GM23338 (cell line): ENCODE measurements at regions not wholly inside any gene's neighbourhood (a gene's known extent, or its start where the extent isn't known, plus 50 kb on each side); places are given as distances from the start of the nearest gene placed in this dataset.

Source experiments
- CREB1 ChIP-seq: fragments of 250-450 bp; sonication (Bioruptor Pico); IDR thresholded peaks from 2 replicates; pipeline ENCODE4 v1.5.0; 2020; ENCODE audit warnings: low read depth, mild to moderate bottlenecking, moderate library complexity
- ETS1 ChIP-seq: IDR thresholded peaks from 2 replicates; pipeline ENCODE4 v1.6.1; 2016; ENCODE audit warnings: antibody characterized with exemption
- EZH2 ChIP-seq: fragments of 200-600 bp; sonication (generic); IDR thresholded peaks from one replicate; pipeline ENCODE4 v1.8.0; 2017; ENCODE audit warnings: antibody characterized with exemption, mild to moderate bottlenecking, low read depth; ENCODE audit not compliant: unreplicated experiment
- NANOG ChIP-seq: IDR thresholded peaks from 2 replicates; pipeline ENCODE4 v1.6.1; 2016; ENCODE audit warnings: antibody characterized with exemption, borderline replicate concordance
- POLR2AphosphoS5 ChIP-seq: IDR thresholded peaks from 2 replicates; pipeline ENCODE4 v1.6.1; 2016; ENCODE audit warnings: antibody characterized with exemption, low read depth
- STAT1 ChIP-seq: IDR thresholded peaks from one replicate; pipeline ENCODE4 v1.6.1; 2016; ENCODE audit warnings: antibody characterized with exemption; ENCODE audit not compliant: unreplicated experiment
- TF ChIP-seq, protein P1 (sequence below): fragments of 250-450 bp; sonication (Bioruptor Pico); IDR thresholded peaks from 2 replicates; pipeline ENCODE4 v1.5.0; 2020; ENCODE audit warnings: mild to moderate bottlenecking, moderate library complexity
- TF ChIP-seq, protein P2 (sequence below): IDR thresholded peaks from one replicate; pipeline ENCODE4 v1.6.1; 2018; ENCODE audit warnings: antibody characterized with exemption; ENCODE audit not compliant: unreplicated experiment

GRCh38 chr2:176699644-176700043 lies 430.4 kb downstream of the MTX2 start (continued):
- TF ChIP-seq, protein P1, sequence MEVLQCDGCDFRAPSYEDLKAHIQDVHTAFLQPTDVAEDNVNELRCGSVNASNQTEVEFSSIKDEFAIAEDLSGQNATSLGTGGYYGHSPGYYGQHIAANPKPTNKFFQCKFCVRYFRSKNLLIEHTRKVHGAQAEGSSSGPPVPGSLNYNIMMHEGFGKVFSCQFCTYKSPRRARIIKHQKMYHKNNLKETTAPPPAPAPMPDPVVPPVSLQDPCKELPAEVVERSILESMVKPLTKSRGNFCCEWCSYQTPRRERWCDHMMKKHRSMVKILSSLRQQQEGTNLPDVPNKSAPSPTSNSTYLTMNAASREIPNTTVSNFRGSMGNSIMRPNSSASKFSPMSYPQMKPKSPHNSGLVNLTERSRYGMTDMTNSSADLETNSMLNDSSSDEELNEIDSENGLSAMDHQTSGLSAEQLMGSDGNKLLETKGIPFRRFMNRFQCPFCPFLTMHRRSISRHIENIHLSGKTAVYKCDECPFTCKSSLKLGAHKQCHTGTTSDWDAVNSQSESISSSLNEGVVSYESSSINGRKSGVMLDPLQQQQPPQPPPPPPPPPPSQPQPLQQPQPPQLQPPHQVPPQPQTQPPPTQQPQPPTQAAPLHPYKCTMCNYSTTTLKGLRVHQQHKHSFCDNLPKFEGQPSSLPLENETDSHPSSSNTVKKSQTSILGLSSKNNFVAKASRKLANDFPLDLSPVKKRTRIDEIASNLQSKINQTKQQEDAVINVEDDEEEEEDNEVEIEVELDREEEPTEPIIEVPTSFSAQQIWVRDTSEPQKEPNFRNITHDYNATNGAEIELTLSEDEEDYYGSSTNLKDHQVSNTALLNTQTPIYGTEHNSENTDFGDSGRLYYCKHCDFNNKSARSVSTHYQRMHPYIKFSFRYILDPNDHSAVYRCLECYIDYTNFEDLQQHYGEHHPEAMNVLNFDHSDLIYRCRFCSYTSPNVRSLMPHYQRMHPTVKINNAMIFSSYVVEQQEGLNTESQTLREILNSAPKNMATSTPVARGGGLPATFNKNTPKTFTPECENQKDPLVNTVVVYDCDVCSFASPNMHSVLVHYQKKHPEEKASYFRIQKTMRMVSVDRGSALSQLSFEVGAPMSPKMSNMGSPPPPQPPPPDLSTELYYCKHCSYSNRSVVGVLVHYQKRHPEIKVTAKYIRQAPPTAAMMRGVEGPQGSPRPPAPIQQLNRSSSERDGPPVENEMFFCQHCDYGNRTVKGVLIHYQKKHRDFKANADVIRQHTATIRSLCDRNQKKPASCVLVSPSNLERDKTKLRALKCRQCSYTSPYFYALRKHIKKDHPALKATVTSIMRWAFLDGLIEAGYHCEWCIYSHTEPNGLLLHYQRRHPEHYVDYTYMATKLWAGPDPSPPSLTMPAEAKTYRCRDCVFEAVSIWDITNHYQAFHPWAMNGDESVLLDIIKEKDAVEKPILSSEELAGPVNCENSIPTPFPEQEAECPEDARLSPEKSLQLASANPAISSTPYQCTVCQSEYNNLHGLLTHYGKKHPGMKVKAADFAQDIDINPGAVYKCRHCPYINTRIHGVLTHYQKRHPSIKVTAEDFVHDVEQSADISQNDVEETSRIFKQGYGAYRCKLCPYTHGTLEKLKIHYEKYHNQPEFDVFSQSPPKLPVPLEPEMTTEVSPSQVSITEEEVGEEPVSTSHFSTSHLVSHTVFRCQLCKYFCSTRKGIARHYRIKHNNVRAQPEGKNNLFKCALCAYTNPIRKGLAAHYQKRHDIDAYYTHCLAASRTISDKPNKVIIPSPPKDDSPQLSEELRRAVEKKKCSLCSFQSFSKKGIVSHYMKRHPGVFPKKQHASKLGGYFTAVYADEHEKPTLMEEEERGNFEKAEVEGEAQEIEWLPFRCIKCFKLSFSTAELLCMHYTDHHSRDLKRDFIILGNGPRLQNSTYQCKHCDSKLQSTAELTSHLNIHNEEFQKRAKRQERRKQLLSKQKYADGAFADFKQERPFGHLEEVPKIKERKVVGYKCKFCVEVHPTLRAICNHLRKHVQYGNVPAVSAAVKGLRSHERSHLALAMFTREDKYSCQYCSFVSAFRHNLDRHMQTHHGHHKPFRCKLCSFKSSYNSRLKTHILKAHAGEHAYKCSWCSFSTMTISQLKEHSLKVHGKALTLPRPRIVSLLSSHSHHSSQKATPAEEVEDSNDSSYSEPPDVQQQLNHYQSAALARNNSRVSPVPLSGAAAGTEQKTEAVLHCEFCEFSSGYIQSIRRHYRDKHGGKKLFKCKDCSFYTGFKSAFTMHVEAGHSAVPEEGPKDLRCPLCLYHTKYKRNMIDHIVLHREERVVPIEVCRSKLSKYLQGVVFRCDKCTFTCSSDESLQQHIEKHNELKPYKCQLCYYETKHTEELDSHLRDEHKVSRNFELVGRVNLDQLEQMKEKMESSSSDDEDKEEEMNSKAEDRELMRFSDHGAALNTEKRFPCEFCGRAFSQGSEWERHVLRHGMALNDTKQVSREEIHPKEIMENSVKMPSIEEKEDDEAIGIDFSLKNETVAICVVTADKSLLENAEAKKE (CRISPR knock-in tag): no peak
- TF ChIP-seq ETS1 (no peak), NANOG (no peak), POLR2AphosphoS5 (no peak), STAT1 (no peak), EZH2 (no peak), CREB1 (CRISPR knock-in tag) (no peak)
- TF ChIP-seq, protein P2, sequence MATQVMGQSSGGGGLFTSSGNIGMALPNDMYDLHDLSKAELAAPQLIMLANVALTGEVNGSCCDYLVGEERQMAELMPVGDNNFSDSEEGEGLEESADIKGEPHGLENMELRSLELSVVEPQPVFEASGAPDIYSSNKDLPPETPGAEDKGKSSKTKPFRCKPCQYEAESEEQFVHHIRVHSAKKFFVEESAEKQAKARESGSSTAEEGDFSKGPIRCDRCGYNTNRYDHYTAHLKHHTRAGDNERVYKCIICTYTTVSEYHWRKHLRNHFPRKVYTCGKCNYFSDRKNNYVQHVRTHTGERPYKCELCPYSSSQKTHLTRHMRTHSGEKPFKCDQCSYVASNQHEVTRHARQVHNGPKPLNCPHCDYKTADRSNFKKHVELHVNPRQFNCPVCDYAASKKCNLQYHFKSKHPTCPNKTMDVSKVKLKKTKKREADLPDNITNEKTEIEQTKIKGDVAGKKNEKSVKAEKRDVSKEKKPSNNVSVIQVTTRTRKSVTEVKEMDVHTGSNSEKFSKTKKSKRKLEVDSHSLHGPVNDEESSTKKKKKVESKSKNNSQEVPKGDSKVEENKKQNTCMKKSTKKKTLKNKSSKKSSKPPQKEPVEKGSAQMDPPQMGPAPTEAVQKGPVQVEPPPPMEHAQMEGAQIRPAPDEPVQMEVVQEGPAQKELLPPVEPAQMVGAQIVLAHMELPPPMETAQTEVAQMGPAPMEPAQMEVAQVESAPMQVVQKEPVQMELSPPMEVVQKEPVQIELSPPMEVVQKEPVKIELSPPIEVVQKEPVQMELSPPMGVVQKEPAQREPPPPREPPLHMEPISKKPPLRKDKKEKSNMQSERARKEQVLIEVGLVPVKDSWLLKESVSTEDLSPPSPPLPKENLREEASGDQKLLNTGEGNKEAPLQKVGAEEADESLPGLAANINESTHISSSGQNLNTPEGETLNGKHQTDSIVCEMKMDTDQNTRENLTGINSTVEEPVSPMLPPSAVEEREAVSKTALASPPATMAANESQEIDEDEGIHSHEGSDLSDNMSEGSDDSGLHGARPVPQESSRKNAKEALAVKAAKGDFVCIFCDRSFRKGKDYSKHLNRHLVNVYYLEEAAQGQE: no peak
